Left hindlimb (tissue), 1 donor: ENCODE measurements at regions not wholly inside any gene's neighbourhood (a gene's known extent, or its start where the extent isn't known, plus 50 kb on each side); places are given as distances from the start of the nearest gene placed in this dataset.
"Not testable (repeated sequence)": the region's sequence is repeated elsewhere in the genome, so short reads cannot be mapped to it uniquely, and the experiment has no call there.

Experiments used
- DNase-seq: peaks from one replicate; pipeline ENCODE4 v3.0.0-alpha.2; 2018

GRCh38 chr6:169378620-169379381 lies 125.2 kb upstream of the THBS2 start:
- no peak for DNase-seq

GRCh38 chr6:169376458-169376857 lies 122.8 kb upstream of the THBS2 start:
- no peak for DNase-seq

DNA sequence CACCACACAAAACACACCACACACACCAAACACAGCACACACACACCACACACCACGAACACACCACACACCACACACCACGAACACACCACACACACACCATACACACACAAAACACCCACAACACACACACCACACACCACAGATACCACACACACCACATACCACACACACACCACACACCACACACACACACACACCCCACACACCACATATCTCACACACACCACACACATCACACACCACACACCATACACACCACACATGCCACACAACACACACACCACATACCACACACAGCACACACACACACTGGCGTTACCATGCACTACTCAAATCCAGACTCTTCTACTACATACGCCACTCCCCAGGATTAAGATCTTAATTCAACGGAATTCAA lies 118.9 kb upstream of the THBS2 start:
- no peak for DNase-seq

- peak; percentile 62 for DNase-seq
Observed at GRCh38 chr6:169371344-169372127, 117.9 kb upstream of the THBS2 start.

DNA sequence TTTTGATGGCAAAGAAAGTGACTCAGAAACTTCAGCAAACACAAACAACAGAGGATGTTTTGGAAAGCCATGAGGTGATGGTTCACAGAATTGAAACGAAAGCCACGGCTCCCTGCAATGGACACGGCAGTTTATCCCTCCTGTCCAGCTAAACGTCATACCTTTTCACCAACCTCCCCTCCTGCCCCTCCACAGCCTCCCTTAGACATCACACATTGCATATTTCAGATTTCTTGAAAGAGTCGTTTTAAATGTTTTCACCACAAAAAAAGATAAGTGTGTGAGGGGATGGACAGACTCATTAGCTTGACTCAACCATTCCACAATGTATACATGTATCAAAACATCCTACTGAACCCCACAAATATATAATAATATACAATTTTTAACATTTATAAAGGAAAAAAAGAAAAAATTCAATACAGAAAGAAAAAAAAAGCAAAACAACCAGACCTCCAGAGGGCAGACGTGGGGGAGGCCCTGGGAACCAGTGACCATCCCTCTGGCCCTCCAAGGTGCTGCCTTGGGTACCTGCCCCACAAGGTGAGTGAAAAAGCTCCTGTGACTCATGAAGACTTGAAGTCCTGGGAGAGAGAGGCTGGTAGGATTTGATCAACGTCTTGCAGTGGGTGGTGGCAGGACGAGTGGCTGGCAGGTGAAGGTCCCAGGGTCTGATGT lies 117.2 kb upstream of the THBS2 start:
- DNase-seq, result no peak

DNA sequence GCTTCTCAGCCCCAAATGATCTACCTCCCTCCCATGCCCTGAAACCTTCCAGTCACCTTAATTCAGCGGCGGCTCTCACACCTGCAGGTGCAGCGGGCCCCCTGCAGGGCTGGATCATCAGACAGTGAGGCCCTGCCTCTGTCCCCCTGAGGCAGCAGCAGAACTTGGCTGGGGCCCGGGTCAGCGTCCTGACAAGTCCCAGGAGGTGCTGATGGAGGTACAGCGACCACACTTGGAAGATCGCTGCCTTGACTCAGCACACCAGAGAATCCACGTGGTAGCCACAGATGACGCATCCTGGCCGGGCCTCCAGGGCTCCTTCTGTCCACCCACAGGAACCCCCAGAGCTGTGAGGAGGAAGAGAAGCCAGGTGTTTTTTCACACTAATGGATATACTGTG lies 116.4 kb upstream of the THBS2 start:
- DNase-seq, result no peak

DNA sequence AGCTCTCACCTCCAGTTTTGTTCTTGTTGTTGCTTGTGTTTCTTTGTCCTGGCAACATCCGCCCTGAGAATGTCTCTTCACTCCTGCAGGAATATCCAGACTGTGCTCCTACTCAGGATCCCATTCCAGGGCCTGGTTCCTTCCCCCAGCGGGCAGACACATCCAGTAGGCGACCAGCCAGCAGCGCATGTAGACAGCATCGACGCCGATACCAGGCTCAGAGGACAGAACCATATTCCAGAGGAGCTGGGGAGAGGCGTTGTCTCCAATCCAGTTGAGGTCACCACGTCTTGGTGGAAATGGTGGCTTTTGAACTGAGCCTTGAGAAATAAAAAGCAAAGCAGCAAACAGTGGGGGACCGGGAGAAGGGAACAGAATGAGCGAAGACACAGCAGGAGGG lies 114.6 kb upstream of the THBS2 start:
- DNase-seq, result no peak

DNA sequence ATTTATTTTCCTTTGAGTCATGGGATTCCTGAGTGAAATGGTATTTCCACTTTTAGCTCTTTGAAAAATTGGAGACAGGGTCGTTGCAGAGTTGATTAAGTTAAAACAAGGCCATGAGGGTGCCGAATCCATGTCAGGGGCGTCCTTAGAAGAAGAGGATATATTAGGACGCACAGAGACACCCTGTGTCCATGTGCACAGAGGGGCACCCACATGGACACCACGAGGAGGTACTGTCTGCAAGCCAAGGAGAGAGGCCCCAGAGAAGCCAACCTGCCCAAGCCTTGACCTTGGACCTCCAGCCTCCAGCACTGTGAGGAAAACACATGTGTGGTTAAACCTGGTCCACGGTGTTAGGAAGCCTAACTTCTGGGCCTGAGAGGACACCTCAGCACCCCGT lies 113.9 kb upstream of the THBS2 start:
- DNase-seq, result no peak

DNA sequence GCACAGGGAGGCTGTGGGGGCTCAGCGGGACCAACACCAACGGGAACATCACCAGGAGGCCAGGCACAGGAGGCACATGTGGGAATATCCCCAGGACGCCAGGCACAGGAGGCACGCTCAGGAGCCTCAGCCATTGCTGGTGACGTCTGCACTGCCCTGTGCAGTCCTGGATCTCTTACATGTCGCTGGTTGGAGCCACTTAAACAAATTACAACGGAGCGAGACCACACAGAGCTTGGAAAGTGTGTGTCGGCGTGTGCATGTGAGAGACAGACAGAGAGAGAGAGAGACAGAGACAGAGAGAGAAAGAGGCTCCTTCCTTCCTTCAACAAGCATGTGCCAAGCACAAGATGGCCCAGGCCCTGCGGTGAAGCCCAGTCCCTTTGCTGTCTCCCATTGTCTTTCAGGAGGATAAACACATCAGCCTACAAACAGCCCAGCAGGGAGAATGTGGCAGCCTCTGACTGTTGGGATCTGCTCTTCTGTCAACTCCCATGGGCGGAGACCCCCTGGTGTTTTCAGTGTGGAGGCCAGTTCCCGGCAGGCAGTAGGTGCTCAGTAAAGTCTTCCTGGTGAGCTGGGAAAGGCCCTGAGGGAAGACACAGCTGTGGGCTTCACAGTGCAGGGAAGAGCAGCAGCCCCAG lies 112.7 kb upstream of the THBS2 start:
- DNase-seq, result no peak

DNA sequence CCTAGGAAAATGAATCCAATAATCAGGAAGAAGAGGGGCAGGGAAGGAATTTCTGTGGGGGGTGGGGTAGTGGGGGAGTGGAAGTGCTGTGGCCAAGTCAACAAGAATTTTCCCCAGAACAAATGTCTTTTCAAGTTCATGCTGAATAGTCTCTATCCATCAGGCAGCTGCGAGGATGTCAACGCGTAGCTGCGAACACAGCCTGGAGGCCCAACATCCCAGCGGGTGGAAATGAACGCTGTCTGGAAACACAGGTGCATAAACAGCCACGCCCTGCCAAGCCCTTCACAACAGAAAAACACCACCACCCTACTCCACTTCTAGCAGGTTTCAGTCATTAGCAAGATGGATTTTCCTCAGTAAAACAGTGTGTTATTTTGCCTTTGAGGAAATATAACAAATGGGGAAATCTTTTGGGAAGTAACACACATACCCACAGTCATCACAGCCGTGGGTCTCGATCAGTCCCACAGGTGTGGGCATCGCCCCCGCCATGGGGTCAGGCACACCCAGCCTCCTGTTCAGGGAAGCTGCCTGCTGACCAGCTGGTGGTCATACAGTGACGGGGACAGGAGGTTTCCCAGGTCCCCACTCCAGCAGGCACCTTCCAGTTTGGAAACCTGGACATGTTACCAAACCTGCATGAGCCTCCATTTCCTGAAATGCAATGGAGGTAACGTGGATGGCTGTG lies 112.1 kb upstream of the THBS2 start:
- no peak for DNase-seq

- DNase-seq, result no peak
Observed at GRCh38 chr6:169363590-169363989, 109.9 kb upstream of the THBS2 start.

DNA sequence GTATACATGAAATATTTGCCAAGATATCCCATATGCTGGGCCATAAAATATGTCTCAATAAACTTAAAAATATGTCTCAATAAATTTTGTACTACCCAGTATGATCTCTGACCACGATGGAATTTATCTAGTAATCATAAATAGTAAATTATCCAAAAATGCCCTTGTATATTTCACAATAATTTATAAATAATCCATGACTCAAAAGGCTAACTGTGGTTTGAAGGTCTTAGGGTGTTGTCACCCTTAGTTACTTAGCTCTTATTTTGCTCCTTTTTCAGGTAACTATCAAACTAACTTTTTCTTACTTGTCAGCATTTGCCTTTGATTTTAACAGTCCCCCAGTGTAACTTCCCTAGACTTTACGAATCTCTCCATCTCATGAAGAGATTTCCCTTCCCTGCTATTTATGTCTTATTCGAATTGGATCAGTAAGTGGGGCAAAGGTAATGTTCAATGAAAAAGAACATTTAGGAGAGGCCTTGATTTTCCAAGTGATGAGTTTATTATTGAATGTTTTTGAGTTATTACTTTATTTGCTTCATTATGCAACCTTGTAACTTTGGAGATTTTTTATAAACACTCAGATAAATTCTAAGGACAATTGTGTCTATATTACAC lies 109.0 kb upstream of the THBS2 start:
- no peak for DNase-seq

GRCh38 chr6:169355001-169355400 lies 101.4 kb upstream of the THBS2 start:
- not testable (repeated sequence) for DNase-seq

DNA sequence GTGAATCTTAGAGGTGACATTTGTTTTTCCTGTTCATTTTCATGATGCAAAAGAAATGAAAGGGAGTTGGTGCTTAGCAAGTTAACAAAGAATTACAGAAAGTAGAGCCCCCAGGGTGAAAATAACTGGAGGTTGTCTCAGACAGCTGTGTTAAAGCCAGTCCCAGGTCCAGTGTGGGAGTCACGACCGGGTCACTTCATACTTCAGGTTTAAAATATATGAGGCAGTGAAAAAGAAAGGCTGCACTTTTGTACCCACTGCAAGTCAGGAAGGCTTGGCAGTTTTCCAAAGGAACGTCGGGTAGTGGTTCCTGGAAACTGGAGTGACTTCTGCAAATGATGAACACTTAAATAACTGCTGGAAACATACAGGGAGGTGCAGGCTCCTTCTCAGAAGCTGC lies 91.5 kb upstream of the THBS2 start:
- peak; percentile 77 for DNase-seq

GRCh38 chr6:169344750-169345065 lies 91.1 kb upstream of the THBS2 start:
- peak; percentile 54 for DNase-seq

GRCh38 chr6:169343886-169344749 lies 90.5 kb upstream of the THBS2 start:
- no peak for DNase-seq

GRCh38 chr6:169342710-169343109 lies 89.1 kb upstream of the THBS2 start:
- no peak for DNase-seq

DNA sequence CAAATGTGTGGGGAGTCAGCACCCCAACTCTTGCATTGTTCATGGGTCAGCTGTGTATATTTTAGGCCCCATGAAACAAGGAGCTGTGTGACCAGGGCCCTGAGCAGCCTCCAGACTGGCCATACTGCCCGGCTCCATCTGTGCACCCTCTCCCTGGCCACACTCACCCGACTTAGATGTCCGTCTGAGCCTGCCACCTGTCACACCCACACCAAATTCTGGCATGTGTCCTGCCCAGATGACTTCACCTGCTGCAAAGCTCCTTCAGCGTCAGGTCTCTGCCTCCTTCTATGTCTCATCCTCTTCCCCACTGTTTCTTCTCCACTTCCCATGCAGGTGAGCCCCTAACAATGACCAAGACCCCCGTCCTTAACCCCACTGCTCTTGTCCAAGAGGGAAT lies 88.1 kb upstream of the THBS2 start:
- DNase-seq, result no peak

DNA sequence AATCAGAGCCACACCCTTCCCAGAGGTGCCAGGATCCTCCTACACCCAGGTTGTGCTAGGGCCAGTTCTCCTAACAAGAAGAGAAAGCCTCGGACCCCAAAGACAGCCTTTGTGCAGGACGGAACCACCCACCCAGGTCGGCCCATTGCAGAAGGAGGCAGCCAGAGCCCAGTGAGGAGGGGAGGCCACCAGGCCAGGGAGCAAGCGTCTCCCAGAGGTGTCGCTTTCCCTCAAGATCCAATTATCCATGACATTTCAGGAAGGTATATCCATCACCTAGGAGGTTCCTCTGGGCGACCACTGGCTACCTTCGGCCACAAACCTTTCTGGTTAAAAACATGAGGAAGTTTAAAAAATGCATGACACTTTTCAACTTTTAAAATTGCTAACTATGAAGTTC lies 87.4 kb upstream of the THBS2 start:
- DNase-seq, result no peak

- DNase-seq, result no peak
Observed at GRCh38 chr6:169340395-169340794, 86.7 kb upstream of the THBS2 start.

- no peak for DNase-seq
Observed at GRCh38 chr6:169339731-169340309, 86.2 kb upstream of the THBS2 start.
